ENCODE measurements at regions not wholly inside any gene's neighbourhood (a gene's known extent, or its start where the extent isn't known, plus 50 kb on each side); places are given as distances from the start of the nearest gene placed in this dataset.

DNA sequence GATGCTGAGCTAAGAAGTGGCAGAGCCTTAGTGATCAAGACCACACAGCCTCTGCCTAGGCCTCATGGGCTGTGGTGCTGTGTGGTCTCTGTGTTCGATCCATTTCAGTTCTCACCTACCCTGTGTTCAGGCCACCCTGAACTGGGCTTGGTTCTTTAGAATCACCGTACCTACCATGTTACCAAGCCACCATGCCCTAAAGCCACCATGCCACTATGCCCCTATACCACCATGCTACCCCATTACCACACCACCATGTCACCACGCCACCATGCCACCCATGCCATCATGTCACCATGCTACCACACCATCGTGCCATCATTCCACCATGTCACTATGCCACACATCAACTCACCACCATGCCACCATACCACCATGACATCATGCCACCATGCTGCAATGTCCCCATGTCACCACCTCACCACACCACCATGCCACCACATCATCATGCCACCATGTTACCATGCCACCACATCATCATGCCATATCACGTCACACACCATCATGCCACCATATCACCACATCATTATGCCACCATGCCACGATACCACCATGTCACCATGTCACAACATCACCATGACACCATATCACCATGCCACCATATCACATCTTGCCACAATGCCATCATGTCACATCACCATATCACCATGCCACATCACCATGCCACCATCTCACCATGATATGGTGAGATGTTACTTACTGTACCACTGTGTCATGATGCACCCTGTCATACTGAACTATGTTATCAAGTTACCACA lies 191.0 kb upstream of the ARL4C start:
- in situ Hi-C loops (cut with MboI; ENCODE audit: low pct_unique_long_range_greater_than_20kb, low sequenced_read_pairs): no loop called here
- DNase-seq: no peak

GRCh38 chr2:234686088-234686890 lies 189.4 kb upstream of the ARL4C start:
- in situ Hi-C loops (cut with MboI; ENCODE audit: low pct_unique_long_range_greater_than_20kb, low sequenced_read_pairs): no loop called here
- no peak for DNase-seq

DNA sequence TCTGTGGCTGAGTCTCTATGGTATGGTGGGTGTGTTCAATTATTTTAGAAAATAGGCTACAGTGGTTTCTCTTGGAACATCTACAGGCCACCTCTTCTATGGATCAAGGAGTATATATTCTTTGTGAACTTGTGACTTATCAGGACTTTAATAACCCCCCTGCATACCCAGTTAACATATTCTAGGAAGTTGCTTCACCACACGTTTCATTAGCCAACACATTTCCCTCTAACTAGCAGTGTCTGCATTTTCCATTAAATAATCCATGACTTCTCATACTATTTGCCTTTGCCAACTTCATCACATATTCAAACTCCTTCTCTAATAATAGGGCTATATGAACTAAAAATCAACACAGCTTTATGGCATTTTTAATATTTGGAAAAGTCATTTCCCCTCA lies 187.6 kb upstream of the ARL4C start:
- in situ Hi-C loops (cut with MboI; ENCODE audit: low pct_unique_long_range_greater_than_20kb, low sequenced_read_pairs): no loop called here
- DNase-seq: no peak

- in situ Hi-C loops (cut with MboI; ENCODE audit: low pct_unique_long_range_greater_than_20kb, low sequenced_read_pairs): no loop called here
These were observed 187.1 kb upstream of the ARL4C start for GRCh38 chr2:234683950-234684349.

GRCh38 chr2:234682492-234683228 lies 185.8 kb upstream of the ARL4C start:
- in situ Hi-C loops (cut with MboI; ENCODE audit: low pct_unique_long_range_greater_than_20kb, low sequenced_read_pairs): no loop called here
- DNase-seq: no peak

More at GRCh38 chr2:234683950-234684349, 187.1 kb upstream of the ARL4C start:
- DNase-seq: no peak

GRCh38 chr2:234680688-234681619 lies 184.1 kb upstream of the ARL4C start:
- in situ Hi-C loops (cut with MboI; ENCODE audit: low pct_unique_long_range_greater_than_20kb, low sequenced_read_pairs): no loop called here
- no peak for DNase-seq

- DNase-seq: no peak
- in situ Hi-C loops (cut with MboI; ENCODE audit: low pct_unique_long_range_greater_than_20kb, low sequenced_read_pairs): no loop called here
These were observed 183.1 kb upstream of the ARL4C start for GRCh38 chr2:234679741-234680687.

- in situ Hi-C loops (cut with MboI; ENCODE audit: low pct_unique_long_range_greater_than_20kb, low sequenced_read_pairs): no loop called here
- DNase-seq: no peak
These were observed 182.4 kb upstream of the ARL4C start for GRCh38 chr2:234679301-234679740.

DNA sequence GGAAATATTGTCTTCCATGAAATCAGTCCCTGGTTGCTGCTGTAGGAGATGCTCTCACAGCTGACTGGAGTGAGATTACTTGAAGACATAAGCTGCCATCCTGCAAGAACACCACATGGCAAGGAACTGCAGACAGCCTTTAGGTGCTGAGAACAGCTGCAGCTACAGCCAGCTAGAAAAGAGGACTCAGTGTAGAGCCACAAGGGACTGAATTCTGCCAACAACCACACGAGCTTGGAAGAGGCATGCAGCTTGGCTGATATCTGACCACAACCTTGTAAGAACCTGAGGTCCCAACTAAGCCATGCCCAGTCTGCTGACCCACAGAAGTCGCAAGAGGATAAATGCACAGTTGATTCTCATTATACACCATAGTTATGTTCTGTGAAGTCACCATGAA lies 181.8 kb upstream of the ARL4C start:
- no peak for DNase-seq
- in situ Hi-C loops (cut with MboI; ENCODE audit: low pct_unique_long_range_greater_than_20kb, low sequenced_read_pairs): no loop called here

DNA sequence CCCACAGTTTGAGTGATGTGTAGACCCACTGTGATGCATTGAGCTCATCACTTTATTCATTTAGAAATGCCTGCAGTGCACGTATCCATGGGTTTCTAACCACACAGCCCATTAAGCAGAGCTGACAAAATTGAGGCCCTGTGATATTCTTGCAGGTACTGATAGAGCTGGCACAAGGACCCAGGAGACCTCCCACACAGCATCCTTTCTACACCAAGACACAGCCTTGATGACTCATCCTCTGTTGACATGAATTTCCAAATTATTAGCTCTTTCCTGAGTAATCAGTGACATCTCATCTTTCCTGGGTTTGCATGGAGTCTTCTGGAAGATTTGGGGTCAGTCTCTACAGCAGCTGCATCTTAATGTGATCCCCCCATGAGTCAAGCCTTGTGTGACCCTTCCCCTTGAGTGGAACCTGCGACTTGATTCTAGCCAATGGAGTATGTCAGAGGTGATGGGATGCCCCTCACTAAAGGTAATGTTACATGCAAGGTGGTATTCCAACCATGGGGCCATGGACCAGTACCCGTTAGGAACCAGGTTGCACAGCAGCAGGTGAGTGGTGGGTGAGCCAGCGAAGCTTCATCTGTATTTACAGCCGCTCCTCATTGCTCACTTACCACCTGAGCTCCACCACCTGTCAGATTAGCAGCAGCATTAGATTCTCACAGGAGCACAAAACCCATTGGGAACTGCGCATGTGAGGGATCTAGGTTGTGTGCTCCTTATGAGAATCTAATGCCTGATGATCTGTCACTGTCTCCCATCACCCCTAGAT lies 181.1 kb upstream of the ARL4C start:
- no peak for DNase-seq

DNA sequence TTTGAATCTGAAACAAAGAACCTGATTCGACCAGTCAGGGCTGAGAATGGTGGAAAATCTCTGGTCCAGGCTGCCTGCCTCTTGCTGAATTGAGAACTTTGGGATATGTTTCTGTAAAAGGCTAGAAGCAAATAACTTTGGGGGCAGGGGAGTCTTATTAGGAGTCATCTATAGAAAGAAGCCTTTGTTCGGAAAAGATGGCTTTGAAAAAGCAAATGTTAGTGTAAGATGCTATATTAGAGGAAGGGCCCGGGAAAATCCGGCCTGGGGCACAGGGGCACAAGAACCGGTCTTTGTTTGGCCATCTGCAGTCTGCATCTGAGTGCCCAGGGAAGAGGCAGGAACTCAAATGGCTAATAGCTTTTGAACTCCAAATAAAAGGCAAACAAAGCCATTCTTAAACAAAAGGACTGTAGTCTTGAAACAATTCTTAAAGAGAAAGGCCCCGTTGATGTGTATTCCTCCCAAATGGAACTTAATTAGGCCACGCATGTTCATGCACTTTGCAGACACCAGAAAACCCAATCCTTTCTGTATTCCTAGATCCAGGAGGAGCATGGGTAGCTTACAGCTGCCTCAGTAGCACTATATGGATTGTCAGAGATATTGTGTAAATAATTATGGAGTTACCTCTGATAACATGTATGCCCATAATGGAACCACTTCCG lies 180.0 kb upstream of the ARL4C start:
- in situ Hi-C loops (cut with MboI; ENCODE audit: low pct_unique_long_range_greater_than_20kb, low sequenced_read_pairs): no loop called here
- no peak for DNase-seq

More for the DNA sequence above, 181.1 kb upstream of the ARL4C start:
- in situ Hi-C loops (cut with MboI; ENCODE audit: low pct_unique_long_range_greater_than_20kb, low sequenced_read_pairs): no loop called here

DNA sequence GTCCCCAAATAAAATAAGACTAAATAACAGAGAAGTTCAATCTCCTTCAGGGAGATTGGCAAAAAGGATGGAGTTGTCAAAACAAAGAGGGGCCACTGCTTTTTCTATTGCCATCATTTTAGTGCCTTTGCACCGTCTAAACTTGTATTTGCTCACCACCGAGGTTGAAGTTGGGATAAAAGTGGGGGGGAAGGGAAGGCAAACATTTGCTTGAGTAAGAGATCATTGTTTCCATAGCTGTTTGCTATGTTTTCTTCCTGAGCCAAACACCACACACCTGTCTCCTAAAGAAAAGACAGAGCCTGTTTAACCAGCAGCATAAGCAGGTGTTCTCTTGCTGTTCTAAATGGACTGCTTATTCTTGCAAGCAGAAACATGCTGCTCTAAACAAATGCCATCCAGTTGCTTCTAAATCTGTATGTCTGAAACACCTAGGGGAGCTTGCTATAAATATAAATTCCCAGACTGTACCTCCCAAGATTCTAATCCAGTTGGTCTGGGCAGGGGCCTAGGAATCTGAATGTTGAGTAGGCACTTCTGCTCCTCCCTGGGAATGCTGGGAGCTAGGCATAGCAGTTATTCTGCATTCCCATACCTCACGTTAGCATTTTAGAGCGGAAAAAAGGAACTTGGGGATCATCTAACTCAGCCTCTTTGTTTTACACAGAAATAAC lies 179.4 kb upstream of the ARL4C start:
- DNase-seq: no peak
- in situ Hi-C loops (cut with MboI; ENCODE audit: low pct_unique_long_range_greater_than_20kb, low sequenced_read_pairs): no loop called here

- no peak for DNase-seq
- in situ Hi-C loops (cut with MboI; ENCODE audit: low pct_unique_long_range_greater_than_20kb, low sequenced_read_pairs): no loop called here
These were observed 177.9 kb upstream of the ARL4C start for GRCh38 chr2:234674781-234675201.

- in situ Hi-C loops (cut with MboI; ENCODE audit: low pct_unique_long_range_greater_than_20kb, low sequenced_read_pairs): no loop called here
- no peak for DNase-seq
These were observed 177.3 kb upstream of the ARL4C start for GRCh38 chr2:234673961-234674759.

DNA sequence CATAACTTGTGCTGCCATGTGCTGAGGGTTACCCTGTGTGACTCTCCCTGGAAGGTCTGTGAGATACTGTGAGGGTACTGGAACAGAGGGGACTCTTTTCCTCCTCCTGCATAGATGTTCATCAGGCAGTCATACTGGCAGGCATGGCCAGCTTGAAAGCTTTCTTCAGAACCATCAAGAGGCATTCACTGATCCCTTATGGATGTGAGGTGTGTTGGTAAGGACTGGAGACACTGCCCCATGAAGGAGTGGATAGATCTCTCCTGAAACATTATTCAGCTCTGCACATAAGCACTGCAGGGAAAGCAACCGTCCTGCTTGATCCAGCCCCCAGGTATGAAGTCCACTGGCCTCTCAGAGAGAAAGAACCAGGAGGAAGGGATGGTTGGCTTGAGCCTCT lies 176.6 kb upstream of the ARL4C start:
- DNase-seq: no peak
- in situ Hi-C loops (cut with MboI; ENCODE audit: low pct_unique_long_range_greater_than_20kb, low sequenced_read_pairs): no loop called here
